H9 (cell line): ENCODE measurements at regions not wholly inside any gene's neighbourhood (a gene's known extent, or its start where the extent isn't known, plus 50 kb on each side); places are given as distances from the start of the nearest gene placed in this dataset.

Source experiments
- DNase-seq: peaks from one replicate; pipeline ENCODE4 v3.0.0-alpha.2; 2017
- H2AFZ ChIP-seq: one replicate; pipeline ENCODE4 v1.6.1; 2013; ENCODE audit warnings: mild to moderate bottlenecking, low read length, control low read depth, moderate library complexity
- H2AK5ac ChIP-seq: 2 replicates; pipeline ENCODE4 v1.6.1; 2013; ENCODE audit warnings: low read length, control low read depth, mixed read lengths; ENCODE audit not compliant: insufficient read length
- H2BK120ac ChIP-seq: one replicate; pipeline ENCODE4 v1.6.1; 2013; ENCODE audit warnings: low read depth, mild to moderate bottlenecking, low read length, control low read depth, inconsistent platforms; ENCODE audit not compliant: poor library complexity, severe bottlenecking
- H2BK12ac ChIP-seq: 2 replicates; pipeline ENCODE4 v1.6.1; 2013; ENCODE audit warnings: low read length, control low read depth, mixed read lengths, low read depth; ENCODE audit not compliant: insufficient read length
- H2BK15ac ChIP-seq: 2 replicates; pipeline ENCODE4 v1.6.1; 2013; ENCODE audit warnings: low read depth, low read length, control low read depth
- H2BK20ac ChIP-seq: one replicate; pipeline ENCODE4 v1.6.1; 2013; ENCODE audit warnings: low read depth, mild to moderate bottlenecking, low read length, control low read depth, inconsistent platforms; ENCODE audit not compliant: poor library complexity, severe bottlenecking
- H2BK5ac ChIP-seq: 2 replicates; pipeline ENCODE4 v1.6.1; 2013; ENCODE audit warnings: low read length, control low read depth, mixed read lengths; ENCODE audit not compliant: insufficient read length
- H3K14ac ChIP-seq: 2 replicates; pipeline ENCODE4 v1.6.1; 2013; ENCODE audit warnings: low read length, control low read depth; ENCODE audit not compliant: insufficient read depth
- H3K18ac ChIP-seq: 2 replicates; pipeline ENCODE4 v1.6.1; 2013; ENCODE audit warnings: low read depth, mild to moderate bottlenecking, mixed read lengths, low read length, control low read depth; ENCODE audit not compliant: insufficient read length
- H3K23ac ChIP-seq: 2 replicates; pipeline ENCODE4 v1.6.1; 2013; ENCODE audit warnings: low read length, control low read depth, mixed read lengths, low read depth; ENCODE audit not compliant: insufficient read length
- H3K23me2 ChIP-seq: 2 replicates; pipeline ENCODE4 v1.6.1; 2013; ENCODE audit warnings: low read depth, mild to moderate bottlenecking, mixed read lengths, low read length, control low read depth; ENCODE audit not compliant: insufficient read length, poor library complexity, severe bottlenecking
- H3K27ac ChIP-seq: 2 replicates; pipeline ENCODE4 v1.5.1; 2013; ENCODE audit warnings: low read length, control low read depth, mixed read lengths, low read depth; ENCODE audit not compliant: insufficient read length
- H3K27me3 ChIP-seq: 2 replicates; pipeline ENCODE4 v1.6.1; 2013; ENCODE audit warnings: low read length, control low read depth, inconsistent platforms; ENCODE audit not compliant: insufficient read depth
- H3K4ac ChIP-seq: 2 replicates; pipeline ENCODE4 v1.6.1; 2013; ENCODE audit warnings: low read depth, mild to moderate bottlenecking, control low read depth, inconsistent platforms, low read length, moderate library complexity
- H3K4me1 ChIP-seq: 2 replicates; pipeline ENCODE4 v1.6.1; 2013; ENCODE audit warnings: low read length, control low read depth, inconsistent platforms; ENCODE audit not compliant: insufficient read depth
- H3K4me2 ChIP-seq: 2 replicates; pipeline ENCODE4 v1.6.1; 2013; ENCODE audit warnings: low read length, control low read depth, mixed read lengths; ENCODE audit not compliant: insufficient read length, insufficient read depth
- H3K56ac ChIP-seq: 2 replicates; pipeline ENCODE4 v1.6.1; 2013; ENCODE audit warnings: low read depth, mild to moderate bottlenecking, mixed read lengths, low read length, control low read depth; ENCODE audit not compliant: insufficient read length
- H3K79me1 ChIP-seq: 2 replicates; pipeline ENCODE4 v1.6.1; 2013; ENCODE audit warnings: low read depth, mild to moderate bottlenecking, moderate library complexity, low read length, control low read depth, inconsistent platforms; ENCODE audit not compliant: insufficient read depth, poor library complexity, severe bottlenecking
- H3K79me2 ChIP-seq: 2 replicates; pipeline ENCODE4 v1.6.1; 2013; ENCODE audit warnings: low read length, control low read depth, inconsistent platforms; ENCODE audit not compliant: insufficient read depth
- H3K9ac ChIP-seq: 2 replicates; pipeline ENCODE4 v1.6.1; 2013; ENCODE audit warnings: low read length, control low read depth, mixed read lengths; ENCODE audit not compliant: insufficient read length; ENCODE audit errors: extremely low read depth
- H3K9me3 ChIP-seq: one replicate; pipeline ENCODE4 v1.6.1; 2013; ENCODE audit warnings: low read depth, low read length, inconsistent platforms; ENCODE audit not compliant: control insufficient read depth
- H3T11ph ChIP-seq: one replicate; pipeline ENCODE4 v1.6.1; 2013; ENCODE audit warnings: mild to moderate bottlenecking, low read length, control low read depth, inconsistent platforms
- H4K20me1 ChIP-seq: one replicate; pipeline ENCODE4 v1.6.1; 2013; ENCODE audit not compliant: control insufficient read depth, insufficient read length, insufficient read depth
- H4K5ac ChIP-seq: 2 replicates; pipeline ENCODE4 v1.6.1; 2013; ENCODE audit warnings: low read depth, mild to moderate bottlenecking, mixed read lengths, low read length, control low read depth; ENCODE audit not compliant: insufficient read length
- H4K8ac ChIP-seq: replicated peaks from 2 replicates; pipeline ENCODE4 v1.6.1; 2013; ENCODE audit warnings: low read length, control low read depth, mixed read lengths, low read depth; ENCODE audit not compliant: insufficient read length
- H4K91ac ChIP-seq: 2 replicates; pipeline ENCODE4 v1.6.1; 2013; ENCODE audit warnings: low read depth, mild to moderate bottlenecking, moderate library complexity, mixed read lengths, low read length, control low read depth; ENCODE audit not compliant: insufficient read length
- H3K27ac Mint-ChIP-seq, 3 experiments: 2 replicates in 2 of 3; 3 replicates in 1 of 3; pipeline ENCODE4 v1.8.0; 2020 to 2021; ENCODE audit warnings: mixed read lengths in 3 of 3, mild to moderate bottlenecking in 1 of 3, moderate library complexity in 1 of 3
- H3K27me3 Mint-ChIP-seq: 2 replicates; pipeline ENCODE4 v1.8.0; 2021; ENCODE audit warnings: low read depth, mild to moderate bottlenecking, moderate library complexity, mixed read lengths
- H3K36me3 Mint-ChIP-seq, 3 experiments: 2 replicates in 2 of 3; 3 replicates in 1 of 3; pipeline ENCODE4 v1.8.0; 2020 to 2021; ENCODE audit warnings: low read depth in 3 of 3, mixed read lengths in 3 of 3; ENCODE audit not compliant: insufficient read depth in 1 of 3
- H3K4me1 Mint-ChIP-seq, 2 experiments: 2 replicates each; pipeline ENCODE4 v1.8.0; 2020; ENCODE audit warnings: mixed read lengths in 2 of 2
- H3K4me3 Mint-ChIP-seq, 2 experiments: 2 replicates in 1 of 2; 3 replicates in 1 of 2; pipeline ENCODE4 v1.8.0; 2020 to 2021; ENCODE audit warnings: mild to moderate bottlenecking in 2 of 2, mixed read lengths in 2 of 2, moderate library complexity in 1 of 2
- H3K9me3 Mint-ChIP-seq, 2 experiments: 2 replicates in 1 of 2; 3 replicates in 1 of 2; pipeline ENCODE4 v1.8.0; 2020; ENCODE audit warnings: mild to moderate bottlenecking in 2 of 2, mixed read lengths in 2 of 2, moderate library complexity in 1 of 2
- CTCF ChIP-seq: fragments of 200-600 bp; sonication (generic); conservative IDR thresholded peaks from 3 replicates; pipeline ENCODE4 v1.8.0; 2021; ENCODE audit warnings: antibody characterized with exemption, mild to moderate bottlenecking
- WGBS: extraction: QIAGEN DNeasy Blood & Tissue Kit; methylation state at CpG from one replicate; pipeline ENCODE4 v1.1.7; 2013; ENCODE audit warnings: missing lambda C conversion rate, low lambda C conversion rate, mixed read lengths; ENCODE audit not compliant: insufficient read length; ENCODE audit errors: extremely low coverage; 5-methylcytosine and 5-hydroxymethylcytosine counted together

DNA sequence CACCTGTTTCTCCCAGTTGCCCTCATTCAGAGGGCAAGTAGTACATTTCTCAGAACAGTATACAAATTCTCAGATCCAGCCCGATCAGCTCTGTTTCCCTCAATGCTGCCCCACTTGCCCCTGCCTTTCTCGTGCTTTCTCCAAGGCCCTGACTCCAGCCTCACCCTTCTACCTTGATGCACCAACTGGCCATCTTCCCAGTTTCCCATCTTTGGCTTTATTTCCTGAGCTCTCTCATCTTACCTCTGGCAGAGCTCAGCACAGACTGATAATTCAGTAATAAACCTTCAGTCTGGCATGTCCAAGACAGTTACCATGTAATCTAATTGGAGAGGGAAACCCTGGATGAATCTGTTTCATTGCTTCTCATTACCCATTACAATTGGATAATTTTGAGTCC is 184.5 kb upstream of the ISX start:
- Histone ChIP-seq H2BK15ac (no peak overlapping the region), H3K79me2 (no peaks in the 10 kb centered on the region), H2AK5ac (no peak overlapping the region), H3K9ac (no peak overlapping the region), H2BK5ac (no peak overlapping the region), H4K91ac (no peak overlapping the region), H2BK12ac (no peak overlapping the region), H3K4me1 (no peaks in the 10 kb centered on the region), H3K9me3 (no peaks in the 10 kb centered on the region), H3K79me1 (no peaks in the 10 kb centered on the region), H4K20me1 (no peaks in the 10 kb centered on the region), H2BK20ac (no peak overlapping the region), H4K5ac (no peak overlapping the region), H3K23me2 (no peaks in the 10 kb centered on the region), H3K23ac (no peak overlapping the region), H4K8ac (no peak overlapping the region), H3T11ph (no peak overlapping the region), H3K27ac (no peak overlapping the region), H2AFZ (no peak overlapping the region), H3K56ac (no peak overlapping the region), H3K4me2 (no peak overlapping the region), H3K18ac (no peak overlapping the region), H3K27me3 (no peaks in the 10 kb centered on the region), H3K14ac (no peak overlapping the region), H2BK120ac (no peak overlapping the region), H3K4ac (no peak overlapping the region)
- Mint-ChIP-seq H3K36me3 (no peaks in the 10 kb centered on the region), H3K27ac (no peak overlapping the region), H3K9me3 (no peaks in the 10 kb centered on the region; a peak in 1 of 5 replicates), H3K4me3 (no peak overlapping the region), H3K27me3 (peaks cover 17% of the 10 kb centered on the region), H3K4me1 (peaks cover 0 to 2% of the 10 kb centered on the region in 2 experiments; a peak in 1 of 4 replicates)
- no CpG with 5 or more reads among the region's 2 CpGs for WGBS
- no peak for DNase-seq
- no peak for TF ChIP-seq CTCF
